ENCODE measurements at regions not wholly inside any gene's neighbourhood (a gene's known extent, or its start where the extent isn't known, plus 50 kb on each side); places are given as distances from the start of the nearest gene placed in this dataset.

DNA sequence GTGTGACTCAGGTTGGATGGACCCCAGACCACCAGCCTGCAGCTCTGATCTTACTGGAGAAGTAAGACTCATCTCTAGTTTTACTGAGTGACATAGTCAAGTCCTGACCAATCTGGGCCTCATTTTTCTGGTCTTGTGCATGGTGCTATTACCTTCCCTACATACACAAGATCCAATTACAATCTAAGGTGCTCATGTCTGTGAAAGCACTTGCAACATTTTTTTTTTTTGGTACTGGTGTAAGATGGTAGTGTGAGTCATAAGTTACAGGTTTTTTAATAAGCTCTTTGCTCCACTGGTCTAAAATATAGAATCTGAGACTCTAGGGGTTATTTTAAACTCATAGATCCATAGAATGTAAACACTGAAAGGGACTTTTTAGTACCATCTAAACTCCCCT is 117.3 kb upstream of the EFEMP1 start:
- H3K4me1 ChIP-seq (ENCODE audit: control insufficient read depth, insufficient read depth, low read length): no peaks in the 10 kb centered on the region
- no peak overlapping the region for H3K27ac ChIP-seq (ENCODE audit: low read length)
- DNase-seq (no peak), ATAC-seq (no peak)
- no peaks in the 10 kb centered on the region for H3K9me3 ChIP-seq (ENCODE audit: control insufficient read depth, insufficient read depth, low read length)
- no peaks in the 10 kb centered on the region for H3K36me3 ChIP-seq (ENCODE audit: control insufficient read depth, insufficient read depth, low read length)
- no peaks in the 10 kb centered on the region for H3K27me3 ChIP-seq (ENCODE audit: control insufficient read depth, insufficient read depth, low read length)
- no peak overlapping the region for H3K4me3 Mint-ChIP-seq
- H3K9me3 Mint-ChIP-seq: peaks cover 0 to 4% of the 10 kb centered on the region in 2 donors
- no peaks in the 10 kb centered on the region for H3K4me1 Mint-ChIP-seq
- H3K36me3 Mint-ChIP-seq: no peaks in the 10 kb centered on the region
- H3K4me3 ChIP-seq (ENCODE audit: low read length): no peak overlapping the region
- H3K27ac Mint-ChIP-seq: no peak overlapping the region
- TF ChIP-seq, protein P1, sequence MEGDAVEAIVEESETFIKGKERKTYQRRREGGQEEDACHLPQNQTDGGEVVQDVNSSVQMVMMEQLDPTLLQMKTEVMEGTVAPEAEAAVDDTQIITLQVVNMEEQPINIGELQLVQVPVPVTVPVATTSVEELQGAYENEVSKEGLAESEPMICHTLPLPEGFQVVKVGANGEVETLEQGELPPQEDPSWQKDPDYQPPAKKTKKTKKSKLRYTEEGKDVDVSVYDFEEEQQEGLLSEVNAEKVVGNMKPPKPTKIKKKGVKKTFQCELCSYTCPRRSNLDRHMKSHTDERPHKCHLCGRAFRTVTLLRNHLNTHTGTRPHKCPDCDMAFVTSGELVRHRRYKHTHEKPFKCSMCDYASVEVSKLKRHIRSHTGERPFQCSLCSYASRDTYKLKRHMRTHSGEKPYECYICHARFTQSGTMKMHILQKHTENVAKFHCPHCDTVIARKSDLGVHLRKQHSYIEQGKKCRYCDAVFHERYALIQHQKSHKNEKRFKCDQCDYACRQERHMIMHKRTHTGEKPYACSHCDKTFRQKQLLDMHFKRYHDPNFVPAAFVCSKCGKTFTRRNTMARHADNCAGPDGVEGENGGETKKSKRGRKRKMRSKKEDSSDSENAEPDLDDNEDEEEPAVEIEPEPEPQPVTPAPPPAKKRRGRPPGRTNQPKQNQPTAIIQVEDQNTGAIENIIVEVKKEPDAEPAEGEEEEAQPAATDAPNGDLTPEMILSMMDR (IDR thresholded peaks at IDR 0.05): no peak
- intact Hi-C loops (cut with micrococcal nuclease): no loop called here
- H3K27me3 Mint-ChIP-seq (ENCODE audit: low read depth in 2 of 2): no peaks in the 10 kb centered on the region

DNA sequence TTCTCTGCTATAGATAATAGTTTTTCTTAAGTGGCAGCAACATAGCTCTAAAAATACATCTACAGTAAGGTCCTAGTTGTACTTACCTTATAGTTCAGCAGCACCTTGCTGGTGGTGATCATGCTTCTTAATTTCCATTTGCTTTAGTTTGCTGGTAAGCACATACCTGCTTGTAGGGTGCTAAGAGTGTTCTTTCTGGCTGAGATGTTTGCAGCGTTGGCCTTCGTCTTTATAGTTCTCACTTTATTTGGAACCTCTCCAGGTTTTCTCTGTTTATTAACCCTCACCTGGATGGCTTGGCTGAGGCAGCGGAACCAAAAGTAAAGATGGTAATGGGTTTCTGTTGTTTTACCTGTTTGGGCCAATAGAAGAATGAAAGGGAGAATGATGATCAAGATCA is 123.6 kb upstream of the EFEMP1 start:
- Mint-ChIP-seq H3K27ac (no peak overlapping the region), H3K9me3 (peaks cover 2 to 4% of the 10 kb centered on the region in 2 donors)
- WGBS (ENCODE audit: insufficient coverage): 67% methylated on average over 2 of the region's 3 CpGs

DNA sequence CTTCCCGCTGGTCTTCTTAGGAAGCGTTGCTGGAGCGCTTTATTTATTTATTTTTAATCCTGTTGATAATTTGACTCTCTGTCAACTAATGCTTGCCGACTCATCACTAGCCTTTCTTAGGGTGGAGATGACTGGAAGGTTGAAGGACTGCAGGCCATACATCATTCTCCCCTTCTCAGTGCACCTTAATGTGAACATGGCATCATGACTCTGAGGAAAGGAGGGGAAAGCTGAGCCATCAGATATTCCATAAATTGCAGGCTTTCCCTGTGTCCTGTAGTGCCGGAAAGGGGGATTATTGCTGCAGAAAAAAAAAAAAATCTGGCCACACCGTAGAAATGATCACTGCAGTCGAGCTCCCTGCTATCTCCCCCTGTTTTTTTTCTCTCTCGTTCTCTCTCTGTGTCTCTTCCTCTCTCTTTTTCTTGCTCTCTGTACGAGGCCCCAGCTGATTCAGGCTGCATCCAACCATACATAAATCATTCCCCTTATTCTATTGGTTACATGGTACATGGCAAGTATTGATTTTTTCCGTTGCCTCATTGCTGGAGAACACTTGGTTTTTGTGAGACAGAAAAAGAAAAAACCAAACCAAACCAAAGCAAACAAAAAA is 125.8 kb upstream of the EFEMP1 start:
- no peak overlapping the region for H3K27ac ChIP-seq (ENCODE audit: low read length)
- no peaks in the 10 kb centered on the region for H3K36me3 Mint-ChIP-seq
- no peak overlapping the region for H3K27ac Mint-ChIP-seq
- no peak overlapping the region for H3K4me3 Mint-ChIP-seq
- ATAC-seq: no peak
- peaks cover 2 to 7% of the 10 kb centered on the region in 2 donors for H3K9me3 Mint-ChIP-seq
- H3K36me3 ChIP-seq (ENCODE audit: control insufficient read depth, insufficient read depth, low read length): no peaks in the 10 kb centered on the region
- no peaks in the 10 kb centered on the region for H3K4me1 ChIP-seq (ENCODE audit: control insufficient read depth, insufficient read depth, low read length)
- H3K9me3 ChIP-seq (ENCODE audit: control insufficient read depth, insufficient read depth, low read length): no peaks in the 10 kb centered on the region
- no peak for DNase-seq
- H3K27me3 ChIP-seq (ENCODE audit: control insufficient read depth, insufficient read depth, low read length): no peaks in the 10 kb centered on the region
- 79% methylated on average over 8 of the region's 10 CpGs for WGBS (ENCODE audit: insufficient coverage)
- intact Hi-C loops (cut with micrococcal nuclease): no loop called here
- TF ChIP-seq, protein P1 (IDR thresholded peaks at IDR 0.05): no peak
- H3K4me1 Mint-ChIP-seq: no peaks in the 10 kb centered on the region
- no peak overlapping the region for H3K4me3 ChIP-seq (ENCODE audit: low read length)
- no peaks in the 10 kb centered on the region for H3K27me3 Mint-ChIP-seq (ENCODE audit: low read depth in 2 of 2)

More for the DNA sequence above, 123.6 kb upstream of the EFEMP1 start:
- no peak for DNase-seq
- no peaks in the 10 kb centered on the region for H3K36me3 ChIP-seq (ENCODE audit: control insufficient read depth, insufficient read depth, low read length)
- no peak for ATAC-seq
- H3K4me3 Mint-ChIP-seq: no peak overlapping the region
- TF ChIP-seq, protein P1 (IDR thresholded peaks at IDR 0.05): no peak
- H3K27me3 ChIP-seq (ENCODE audit: control insufficient read depth, insufficient read depth, low read length): no peaks in the 10 kb centered on the region
- no peaks in the 10 kb centered on the region for H3K36me3 Mint-ChIP-seq
- no peaks in the 10 kb centered on the region for H3K4me1 Mint-ChIP-seq
- H3K27me3 Mint-ChIP-seq (ENCODE audit: low read depth in 2 of 2): no peaks in the 10 kb centered on the region
- intact Hi-C loops (cut with micrococcal nuclease): no loop called here
- no peaks in the 10 kb centered on the region for H3K9me3 ChIP-seq (ENCODE audit: control insufficient read depth, insufficient read depth, low read length)
- no peaks in the 10 kb centered on the region for H3K4me1 ChIP-seq (ENCODE audit: control insufficient read depth, insufficient read depth, low read length)
- no peak overlapping the region for H3K4me3 ChIP-seq (ENCODE audit: low read length)
- H3K27ac ChIP-seq (ENCODE audit: low read length): no peak overlapping the region

DNA sequence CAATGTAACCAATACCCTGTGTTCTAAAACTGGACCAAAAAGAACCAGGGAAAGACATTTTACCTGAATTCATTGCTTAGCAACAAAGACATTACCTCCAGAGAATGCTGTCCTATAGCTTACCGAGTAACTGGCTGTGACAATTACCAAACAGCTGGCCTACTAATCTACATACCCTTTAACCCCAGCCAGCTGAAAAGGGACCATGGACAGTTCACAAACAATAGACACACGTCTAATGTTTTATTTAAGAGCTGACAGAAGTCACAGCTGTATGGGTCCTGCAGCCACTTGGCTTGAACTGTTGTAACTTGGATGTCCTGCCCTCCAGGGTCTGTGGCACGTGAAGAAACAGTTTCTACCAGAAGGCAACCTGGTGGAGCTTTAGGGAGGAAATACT is 130.1 kb upstream of the EFEMP1 start:
- intact Hi-C loops (cut with micrococcal nuclease): no loop called here
- Mint-ChIP-seq H3K4me3 (no peak overlapping the region), H3K9me3 (peaks cover 5 to 10% of the 10 kb centered on the region in 2 donors), H3K27me3 (ENCODE audit: low read depth in 2 of 2) (no peaks in the 10 kb centered on the region), H3K27ac (no peak overlapping the region), H3K4me1 (no peaks in the 10 kb centered on the region), H3K36me3 (no peaks in the 10 kb centered on the region)
- no peak overlapping the region for H3K4me3 ChIP-seq (ENCODE audit: low read length)
- TF ChIP-seq, protein P1 (IDR thresholded peaks at IDR 0.05): no peak
- ATAC-seq (no peak), DNase-seq (no peak)
- no peaks in the 10 kb centered on the region for H3K36me3 ChIP-seq (ENCODE audit: control insufficient read depth, insufficient read depth, low read length)
- no peak overlapping the region for H3K27ac ChIP-seq (ENCODE audit: low read length)
- no peaks in the 10 kb centered on the region for H3K4me1 ChIP-seq (ENCODE audit: control insufficient read depth, insufficient read depth, low read length)
- 66% methylated on average over 3 of the region's 3 CpGs for WGBS (ENCODE audit: insufficient coverage)
- no peaks in the 10 kb centered on the region for H3K9me3 ChIP-seq (ENCODE audit: control insufficient read depth, insufficient read depth, low read length)
- no peaks in the 10 kb centered on the region for H3K27me3 ChIP-seq (ENCODE audit: control insufficient read depth, insufficient read depth, low read length)

All from natural killer cell (primary cell).